ENCODE measurements at regions not wholly inside any gene's neighbourhood (a gene's known extent, or its start where the extent isn't known, plus 50 kb on each side); places are given as distances from the start of the nearest gene placed in this dataset.

GRCh38 chr5:162886717-162887116, 550.7 kb upstream of the CCNG1 start:
- TF ChIP-seq CTCF (IDR thresholded peaks at IDR 0.05; ENCODE audit: poor library complexity) (no peak), EZH2 (IDR thresholded peaks at IDR 0.05; ENCODE audit: borderline replicate concordance) (no peak)
